CD4-positive, alpha-beta memory T cell (primary cell): ENCODE measurements at regions not wholly inside any gene's neighbourhood (a gene's known extent, or its start where the extent isn't known, plus 50 kb on each side); places are given as distances from the start of the nearest gene placed in this dataset.
"Not testable (repeated sequence)": the region's sequence is repeated elsewhere in the genome, so short reads cannot be mapped to it uniquely, and the experiment has no call there.

Experiments
- CTCF ChIA-PET: fragments of 350-600 bp; sonication (Branson Sonifier 250); formaldehyde crosslinking; loops from one replicate; lab custom pipeline; 2021; ENCODE audit warnings: inconsistent platforms; ENCODE audit not compliant: partially characterized antibody; lab: Charles Lee
- POLR2A ChIA-PET: fragments of 350-600 bp; sonication (Branson Sonifier 250); formaldehyde crosslinking; loops from one replicate; lab custom pipeline; 2021; ENCODE audit not compliant: partially characterized antibody; lab: Charles Lee
- DNase-seq, 5 donors: peaks; one replicate each; pipeline versions ENCODE4 v3.0.0 to v3.0.0-alpha.2; 2020 to 2022; ENCODE audit warnings: mixed read lengths in 1 of 5
- H3K27ac ChIP-seq: one replicate; pipeline ENCODE4 v1.7.0; 2013; ENCODE audit warnings: low read depth, low read length
- H3K27me3 ChIP-seq: 2 replicates; pipeline ENCODE4 v1.7.0; 2013; ENCODE audit warnings: mild to moderate bottlenecking, low read length, moderate library complexity; ENCODE audit not compliant: insufficient read depth
- H3K36me3 ChIP-seq: 2 replicates; pipeline ENCODE4 v1.7.0; 2013; ENCODE audit warnings: mild to moderate bottlenecking, low read length, moderate library complexity; ENCODE audit not compliant: insufficient read depth
- H3K4me1 ChIP-seq: 2 replicates; pipeline ENCODE4 v1.7.0; 2013; ENCODE audit warnings: mild to moderate bottlenecking, low read length, moderate library complexity; ENCODE audit not compliant: insufficient read depth
- H3K4me3 ChIP-seq, 2 donors: one replicate each; pipeline ENCODE4 v1.7.0; 2013; ENCODE audit warnings: low read length in 2 of 2, mild to moderate bottlenecking in 1 of 2
- H3K9me3 ChIP-seq, 2 donors: one replicate each; pipeline ENCODE4 v1.7.0; 2013; ENCODE audit warnings: low read length in 2 of 2, control low read depth in 1 of 2; ENCODE audit not compliant: control insufficient read depth in 1 of 2
- H3K27ac Mint-ChIP-seq, 7 donors: one replicate each; pipeline ENCODE4 v1.8.0; 2020 to 2021; ENCODE audit warnings: mixed read lengths in 7 of 7, mild to moderate bottlenecking in 6 of 7, inconsistent platforms in 3 of 7, moderate library complexity in 3 of 7
- H3K27me3 Mint-ChIP-seq, 2 donors: one replicate each; pipeline ENCODE4 v1.8.0; 2020 to 2021; ENCODE audit warnings: mixed read lengths in 2 of 2
- H3K36me3 Mint-ChIP-seq, 2 donors: one replicate each; pipeline ENCODE4 v1.8.0; 2020 to 2021; ENCODE audit warnings: mixed read lengths in 2 of 2, inconsistent platforms in 1 of 2, mild to moderate bottlenecking in 1 of 2
- H3K4me1 Mint-ChIP-seq, 4 donors: one replicate each; pipeline ENCODE4 v1.8.0; 2020 to 2021; ENCODE audit warnings: mixed read lengths in 4 of 4, mild to moderate bottlenecking in 1 of 4
- H3K4me3 Mint-ChIP-seq, 8 donors: one replicate each; pipeline ENCODE4 v1.8.0; 2020 to 2021; ENCODE audit warnings: mixed read lengths in 8 of 8, mild to moderate bottlenecking in 7 of 8, moderate library complexity in 6 of 8, inconsistent platforms in 3 of 8
- H3K9me3 Mint-ChIP-seq, 8 donors: one replicate each; pipeline ENCODE4 v1.8.0; 2020 to 2021; ENCODE audit warnings: mixed read lengths in 8 of 8, mild to moderate bottlenecking in 5 of 8, inconsistent platforms in 3 of 8, moderate library complexity in 1 of 8
- intact Hi-C: fragments of 100-400 bp; cut with micrococcal nuclease; formaldehyde crosslinking; loops from one replicate; pipeline ENCODE4 v1.15.1; 2023

- H3K27ac Mint-ChIP-seq, H3K4me3 ChIP-seq, intact Hi-C loops, H3K4me1 Mint-ChIP-seq, CTCF ChIA-PET, H3K4me1 ChIP-seq, H3K36me3 ChIP-seq, H3K27me3 ChIP-seq, H3K36me3 Mint-ChIP-seq, H3K4me3 Mint-ChIP-seq, POLR2A ChIA-PET, H3K27ac ChIP-seq, H3K27me3 Mint-ChIP-seq, H3K9me3 Mint-ChIP-seq, H3K9me3 ChIP-seq: not testable (repeated sequence)
- DNase-seq, result peak; percentile 1 to 54 (median 31)
Measured at GRCh38 chr5:70585996-70586395, 170.8 kb downstream of the GTF2H2C_2 start.
